Fibroblast of skin of back (primary cell): ENCODE measurements at regions not wholly inside any gene's neighbourhood (a gene's known extent, or its start where the extent isn't known, plus 50 kb on each side); places are given as distances from the start of the nearest gene placed in this dataset.
A peak's percentile ranks its signal among the peaks of the same experiment; 100 is the strongest.
"Not testable (repeated sequence)": the region's sequence is repeated elsewhere in the genome, so short reads cannot be mapped to it uniquely, and the experiment has no call there.

Source experiments
- DNase-seq: peaks from one replicate; pipeline ENCODE4 v3.0.0-alpha.2; 2013

DNA sequence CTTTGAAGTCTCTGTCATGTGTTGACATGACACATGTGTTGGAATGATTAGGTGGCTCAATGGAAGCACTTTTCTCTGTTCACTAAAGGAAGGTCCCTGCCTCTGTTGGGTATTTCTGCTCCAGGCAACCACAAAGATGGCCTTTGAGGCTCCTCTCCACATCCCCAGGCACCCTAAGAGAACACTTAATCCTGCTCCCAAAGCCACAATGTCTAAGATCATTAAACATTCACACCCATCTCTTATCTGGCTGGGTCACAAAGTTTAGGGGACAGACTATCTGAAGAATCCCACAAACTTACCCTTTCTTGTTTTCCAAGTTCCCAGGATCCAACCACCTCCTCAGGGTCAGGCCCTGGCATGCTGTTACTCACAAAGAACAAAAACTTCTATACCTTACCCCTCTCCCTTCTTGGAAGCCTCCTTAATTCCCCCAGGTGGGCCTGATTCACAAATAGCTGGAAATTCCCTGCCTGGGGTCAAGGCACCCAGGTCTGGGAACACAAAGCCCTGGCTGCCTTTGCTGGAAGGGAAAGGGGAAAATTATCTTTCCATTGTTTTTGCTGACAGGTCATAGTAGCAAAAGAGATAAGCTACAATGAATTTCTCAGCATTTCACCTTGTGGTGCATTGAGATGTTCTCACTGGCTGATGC lies 333.7 kb downstream of the PCNX1 start:
- DNase-seq = no peak

DNA sequence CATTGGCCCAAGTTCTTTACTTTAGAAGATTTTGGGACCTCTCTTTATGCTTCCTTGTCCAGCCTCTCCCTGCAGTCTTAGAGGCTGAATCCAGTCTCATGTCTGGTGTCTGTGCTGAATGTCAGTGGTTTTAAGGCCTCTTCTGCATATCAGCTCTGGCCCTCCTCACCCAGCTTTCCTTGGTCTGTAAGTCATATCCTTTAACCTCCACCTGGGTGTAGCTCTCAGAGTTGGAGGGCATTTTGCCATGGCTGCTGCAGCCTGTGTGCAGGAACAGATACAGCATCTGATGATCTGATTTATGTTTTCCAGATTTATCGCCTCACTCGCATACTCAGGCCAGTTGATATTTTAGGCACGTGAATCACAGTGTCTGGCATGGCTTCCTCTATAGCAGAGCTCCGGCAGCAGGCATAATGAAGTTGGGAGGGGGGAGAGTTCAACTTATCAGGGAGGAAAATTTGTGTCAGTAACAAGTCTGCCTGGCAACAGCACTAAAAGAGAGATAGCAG lies 335.0 kb downstream of the PCNX1 start:
- DNase-seq = peak; percentile 83

DNA sequence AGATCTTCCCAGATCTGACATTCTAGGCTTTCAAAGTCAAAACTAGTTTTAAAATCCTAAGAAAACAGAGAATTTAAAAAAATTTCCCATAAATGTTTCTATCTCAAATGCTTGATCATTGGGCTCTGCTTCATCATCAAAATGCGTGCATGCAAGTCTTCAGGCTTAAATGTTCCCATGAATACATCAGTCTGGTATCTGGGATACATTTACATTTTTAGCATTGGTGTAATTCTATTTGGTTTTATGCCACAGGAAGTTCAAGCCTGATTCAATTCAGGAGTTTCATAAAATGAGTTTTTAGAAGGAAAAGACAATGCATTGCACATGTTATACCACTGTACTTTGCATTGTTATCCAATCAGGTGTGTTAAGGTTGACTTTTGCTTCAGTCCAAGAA lies 336.4 kb downstream of the PCNX1 start:
- DNase-seq = peak; percentile 95

DNA sequence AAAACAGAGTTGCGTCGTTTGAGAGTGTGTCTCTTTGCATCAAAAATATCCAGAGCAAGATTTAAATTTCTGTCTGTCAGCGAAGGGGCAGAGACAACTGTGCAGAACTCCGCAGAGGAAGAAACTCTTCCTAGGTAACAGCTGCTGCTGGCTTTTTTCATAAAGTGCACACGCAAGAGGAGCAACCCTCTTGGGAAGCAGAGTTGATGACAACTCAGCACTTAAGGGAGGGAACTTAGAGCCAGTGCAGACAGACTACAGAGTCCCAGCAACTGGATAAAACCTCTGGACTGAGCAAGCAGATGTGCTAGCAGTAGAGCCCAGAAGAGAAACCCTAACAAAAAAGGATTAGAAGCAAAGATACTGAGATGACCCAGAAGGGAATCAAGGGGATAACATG lies 337.1 kb downstream of the PCNX1 start:
- DNase-seq = peak; percentile 87

DNA sequence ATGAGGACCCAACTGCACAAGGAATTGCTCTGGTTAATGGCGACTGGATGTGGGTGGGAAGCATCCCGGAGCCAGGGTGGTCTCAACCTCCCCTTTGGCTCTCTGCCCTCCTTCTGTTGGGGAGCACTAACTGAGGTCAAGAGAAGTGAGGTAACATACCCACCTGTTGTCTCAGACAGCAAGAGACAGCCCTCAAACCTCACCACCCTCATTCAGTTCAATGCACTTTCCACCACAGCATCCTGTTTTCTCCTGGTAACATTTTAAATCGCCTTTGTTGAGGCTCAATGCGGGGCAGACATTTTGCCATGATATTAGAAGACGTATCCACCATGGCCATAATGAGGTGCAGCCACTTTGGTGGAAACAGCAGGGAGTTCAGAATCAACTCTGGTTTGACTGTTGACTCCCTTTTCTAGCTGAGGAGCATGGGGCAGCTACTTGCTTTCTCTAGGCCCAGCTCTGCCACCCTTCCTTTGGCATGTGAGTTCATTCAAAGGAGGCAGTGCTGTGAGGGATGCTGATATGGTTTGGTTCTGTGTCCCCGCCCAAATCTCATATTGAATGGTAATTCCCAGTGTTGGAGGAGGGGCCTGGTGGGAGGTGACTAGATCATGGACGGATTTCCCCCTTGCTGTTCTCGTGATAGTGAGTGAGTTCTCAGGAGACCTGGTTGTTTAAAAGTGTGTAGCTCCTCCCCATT lies 338.6 kb downstream of the PCNX1 start:
- no peak for DNase-seq

DNA sequence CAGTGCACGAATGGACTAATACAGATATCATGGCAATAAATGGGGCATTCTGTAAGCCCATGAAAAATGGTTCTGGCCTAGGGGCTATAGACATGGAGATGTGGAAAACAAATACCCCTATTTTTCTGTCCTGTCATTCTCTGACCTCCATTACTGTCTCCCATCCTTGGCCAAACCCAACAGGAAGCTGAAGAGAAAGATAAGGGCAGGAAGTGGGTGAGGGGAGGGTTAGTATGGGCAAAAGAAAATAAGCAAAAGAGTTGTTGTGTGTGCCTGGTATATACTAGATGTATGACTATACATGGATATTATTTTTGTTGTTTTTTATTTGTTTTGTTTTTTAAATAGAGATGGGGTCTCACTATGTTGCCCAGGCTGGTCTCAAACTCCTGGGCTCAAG lies 339.3 kb downstream of the PCNX1 start:
- no peak for DNase-seq

DNA sequence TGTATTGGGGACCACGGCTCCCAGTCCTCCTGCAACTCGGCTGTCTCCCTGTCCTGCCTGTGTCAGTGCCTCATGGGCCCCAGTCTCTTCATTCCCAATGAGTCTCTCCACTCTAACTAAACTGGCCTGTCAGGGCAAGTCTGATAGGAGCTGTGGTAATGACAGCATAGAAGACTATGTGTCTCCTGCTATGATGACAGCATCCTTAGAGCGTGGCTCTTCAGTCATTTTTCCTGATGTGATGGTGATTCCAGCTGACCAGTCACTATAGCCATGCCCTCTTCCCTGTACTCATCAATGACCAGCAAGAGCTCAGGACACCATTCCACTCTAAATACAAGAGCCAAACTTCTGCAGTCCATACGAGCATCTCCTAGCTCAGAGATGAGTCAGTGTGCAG lies 339.8 kb downstream of the PCNX1 start:
- no peak for DNase-seq

DNA sequence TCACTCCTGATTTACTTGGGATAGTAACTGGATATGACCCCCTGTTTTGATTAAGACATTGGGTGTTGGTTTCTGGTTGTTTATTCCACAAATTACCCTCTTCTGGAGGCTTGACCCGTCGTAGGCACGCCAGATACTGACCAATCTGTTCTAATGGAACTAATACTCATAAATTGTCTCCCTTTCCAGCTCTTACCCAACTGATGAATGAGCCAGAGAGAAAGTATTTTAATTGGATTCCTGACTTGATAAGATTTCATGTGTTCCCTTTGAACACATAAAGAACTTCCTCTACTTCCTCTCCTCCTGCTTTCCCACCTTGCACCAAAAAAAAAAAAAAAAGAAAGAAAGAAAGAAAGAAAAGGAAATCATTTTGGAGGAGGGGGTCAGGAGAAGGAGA lies 340.9 kb downstream of the PCNX1 start:
- no peak for DNase-seq

DNA sequence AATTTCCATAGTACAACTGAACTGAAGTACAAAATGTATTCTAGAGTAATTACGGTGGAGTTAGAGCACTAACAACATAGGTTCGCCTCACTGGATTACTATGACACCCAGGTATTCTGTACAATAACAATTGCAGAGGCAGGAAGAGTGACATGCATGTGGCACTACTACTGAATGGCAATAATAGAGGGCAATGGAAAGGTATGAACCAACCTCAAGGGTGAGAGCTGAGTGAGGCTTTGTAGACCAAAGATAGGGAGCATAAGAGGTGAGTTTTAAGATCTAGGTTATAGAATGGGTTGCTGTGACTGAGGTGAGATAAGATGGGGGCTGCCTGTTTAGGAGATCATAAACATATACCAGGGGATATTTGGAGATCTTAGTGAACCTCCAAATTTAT lies 343.1 kb downstream of the PCNX1 start:
- no peak for DNase-seq

DNA sequence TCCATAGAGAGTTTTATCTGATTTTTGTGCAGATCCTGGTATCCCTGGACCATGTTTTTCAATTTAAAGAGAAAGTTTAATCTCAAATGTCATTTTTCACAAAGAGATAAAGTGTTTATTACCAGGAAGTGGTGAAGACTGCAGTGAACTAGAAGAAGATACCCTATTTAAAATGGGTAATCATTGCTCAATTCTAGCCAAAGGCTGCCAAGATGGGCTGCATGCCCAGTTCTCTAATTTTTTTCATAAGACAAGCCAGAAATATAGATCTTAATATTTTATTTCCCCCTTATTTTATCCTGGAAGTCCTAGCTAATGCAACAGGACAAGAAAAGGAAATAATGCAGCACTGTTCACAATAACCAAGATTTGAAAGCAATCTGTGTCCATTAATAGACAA lies 343.5 kb downstream of the PCNX1 start:
- no peak for DNase-seq

DNA sequence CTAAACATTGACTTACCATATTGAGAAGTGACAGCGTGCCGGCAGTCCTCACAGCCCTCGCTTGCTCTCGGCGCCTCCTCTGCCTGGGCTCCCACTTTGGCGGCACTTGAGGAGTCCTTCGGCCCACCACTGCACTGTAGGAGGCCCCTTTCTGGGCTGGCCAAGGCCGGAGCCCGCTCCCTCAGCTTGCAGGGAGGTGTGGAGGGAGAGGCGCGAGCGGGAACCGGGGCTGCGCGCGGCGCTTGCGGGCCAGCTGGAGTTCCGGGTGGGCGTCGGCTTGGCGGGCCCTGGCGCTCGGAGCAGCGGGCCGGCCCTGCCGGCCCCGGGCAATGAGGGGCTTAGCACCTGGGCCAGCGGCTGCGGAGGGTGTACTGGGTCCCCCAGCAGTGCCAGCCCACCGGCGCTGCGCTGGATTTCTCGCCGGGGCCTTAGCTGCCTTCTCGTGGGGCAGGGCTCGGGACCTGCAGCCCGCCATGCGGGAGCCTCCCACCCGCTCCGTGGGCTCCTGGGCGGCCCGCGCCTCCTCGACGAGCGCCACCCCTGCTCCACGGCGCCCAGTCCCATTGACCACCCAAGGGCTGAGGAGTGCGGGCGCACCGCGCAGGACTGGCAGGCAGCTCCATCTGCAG lies 346.9 kb downstream of the PCNX1 start:
- not testable (repeated sequence) for DNase-seq

DNA sequence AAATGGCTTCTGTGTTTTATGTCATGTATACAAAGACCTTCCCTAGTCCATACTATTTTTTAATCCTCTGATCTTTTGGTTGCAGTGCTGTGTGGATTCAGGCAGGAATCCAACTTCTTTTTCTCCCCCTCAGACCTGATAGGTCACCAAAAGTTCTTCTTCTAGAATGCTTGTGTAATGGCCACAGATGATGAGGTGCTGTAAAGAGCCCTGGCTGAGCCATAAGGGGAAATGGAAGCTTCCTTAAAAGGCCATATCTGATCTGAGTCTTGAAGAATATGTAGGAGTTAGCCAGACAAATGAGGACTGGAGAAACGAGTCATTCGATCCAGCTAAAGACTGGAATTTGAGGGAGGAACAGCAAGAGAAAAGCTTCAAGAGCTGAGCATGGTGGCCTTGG lies 353.9 kb downstream of the PCNX1 start:
- peak; percentile 88 for DNase-seq

DNA sequence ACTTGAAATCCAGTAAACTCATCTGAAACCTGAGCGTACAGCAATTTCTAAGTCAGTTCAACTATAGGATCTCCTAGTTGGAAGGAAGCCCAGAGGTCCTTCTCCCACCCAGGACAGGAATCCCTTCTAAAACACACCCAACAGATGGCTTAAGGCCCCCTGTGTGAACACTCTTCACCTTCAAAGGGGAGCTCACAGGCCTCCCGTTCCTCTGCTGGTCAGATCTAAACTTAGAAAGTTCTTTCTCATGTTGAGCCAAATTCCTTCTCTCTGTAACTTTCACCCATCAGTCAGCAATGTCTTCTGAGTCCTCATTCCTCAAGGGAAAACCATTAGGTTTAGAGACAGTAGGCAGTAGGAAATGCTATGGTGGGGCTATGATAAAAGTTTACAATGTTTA lies 355.2 kb downstream of the PCNX1 start:
- DNase-seq = peak; percentile 69

DNA sequence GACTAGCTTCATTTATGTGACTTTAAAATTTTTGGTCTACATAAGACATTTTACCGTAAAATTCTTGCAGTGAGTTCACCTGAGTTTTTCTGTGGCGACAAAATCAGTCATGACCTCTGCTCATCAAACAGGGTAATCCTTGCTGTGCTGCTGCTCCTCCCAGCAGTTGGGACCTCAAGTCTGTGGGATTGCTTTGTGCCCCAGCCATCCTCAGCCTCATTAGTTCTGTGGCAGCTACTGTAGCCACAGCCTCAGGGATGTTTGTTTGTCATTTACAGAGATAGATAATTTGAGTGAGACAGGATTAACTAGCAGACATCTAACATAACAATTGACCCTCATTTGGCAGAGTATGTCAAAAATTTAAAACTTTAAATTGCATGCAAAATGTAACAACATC lies 357.0 kb downstream of the PCNX1 start:
- no peak for DNase-seq

DNA sequence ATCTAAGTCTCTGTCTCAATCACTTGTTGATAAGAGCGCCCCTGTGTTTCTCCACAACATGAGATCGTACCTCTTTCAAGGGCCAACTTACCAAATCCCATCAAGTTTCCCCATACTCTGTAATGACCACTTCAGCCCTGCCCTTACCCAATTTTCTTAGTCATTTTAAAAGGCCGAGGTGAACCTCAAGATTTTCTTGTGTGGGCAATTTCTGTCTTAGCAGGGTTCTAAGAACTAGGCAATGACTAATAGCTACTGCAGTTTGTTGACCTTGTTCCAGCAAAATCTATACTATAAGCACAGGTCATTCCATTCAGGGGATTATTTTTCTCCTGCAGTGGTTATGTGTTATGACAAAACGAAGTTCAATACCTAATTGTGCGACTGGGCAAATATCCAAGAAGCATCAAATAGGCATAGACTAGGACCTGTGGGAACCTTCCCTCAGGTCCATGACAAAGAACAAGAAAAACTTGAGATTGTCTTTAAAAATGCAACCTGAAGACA lies 359.8 kb downstream of the PCNX1 start:
- DNase-seq = no peak

DNA sequence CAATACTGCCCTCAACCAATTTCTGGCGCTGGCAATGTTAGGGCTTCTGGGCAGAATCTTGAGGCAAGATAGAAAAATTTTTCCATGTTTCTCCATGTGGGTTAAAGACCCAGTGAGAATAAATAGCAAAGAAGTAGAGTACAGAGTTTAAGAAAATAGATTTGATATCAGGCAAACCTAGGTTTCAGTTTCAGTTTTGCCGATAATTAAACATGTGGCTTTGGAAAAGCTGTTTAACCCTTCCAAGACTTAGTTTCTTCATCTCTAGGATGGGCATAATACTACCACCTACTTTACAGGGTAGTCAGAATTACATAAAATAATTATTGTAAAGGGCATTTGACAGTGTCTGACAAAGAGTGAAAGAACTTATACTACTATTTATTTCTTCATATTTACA lies 360.4 kb downstream of the PCNX1 start:
- DNase-seq = no peak

DNA sequence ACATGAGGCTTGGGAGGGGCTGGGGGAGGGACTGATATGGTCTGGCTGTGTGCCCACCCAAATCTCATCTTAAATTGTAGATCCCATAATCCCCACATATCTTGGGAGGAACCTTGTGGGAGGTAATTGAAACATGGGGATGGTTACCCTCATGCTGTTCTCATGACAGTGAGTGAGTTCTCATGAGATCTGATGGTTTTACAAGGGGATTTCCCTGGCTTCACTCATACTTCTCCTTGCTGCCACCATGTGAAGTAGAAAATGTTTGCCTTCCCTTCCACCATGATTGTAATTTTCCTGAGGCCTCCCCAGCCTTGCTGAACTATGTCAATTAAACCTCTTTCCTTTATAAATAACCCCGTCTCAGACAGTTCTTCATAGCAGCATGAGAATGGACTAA lies 362.9 kb downstream of the PCNX1 start:
- no peak for DNase-seq

DNA sequence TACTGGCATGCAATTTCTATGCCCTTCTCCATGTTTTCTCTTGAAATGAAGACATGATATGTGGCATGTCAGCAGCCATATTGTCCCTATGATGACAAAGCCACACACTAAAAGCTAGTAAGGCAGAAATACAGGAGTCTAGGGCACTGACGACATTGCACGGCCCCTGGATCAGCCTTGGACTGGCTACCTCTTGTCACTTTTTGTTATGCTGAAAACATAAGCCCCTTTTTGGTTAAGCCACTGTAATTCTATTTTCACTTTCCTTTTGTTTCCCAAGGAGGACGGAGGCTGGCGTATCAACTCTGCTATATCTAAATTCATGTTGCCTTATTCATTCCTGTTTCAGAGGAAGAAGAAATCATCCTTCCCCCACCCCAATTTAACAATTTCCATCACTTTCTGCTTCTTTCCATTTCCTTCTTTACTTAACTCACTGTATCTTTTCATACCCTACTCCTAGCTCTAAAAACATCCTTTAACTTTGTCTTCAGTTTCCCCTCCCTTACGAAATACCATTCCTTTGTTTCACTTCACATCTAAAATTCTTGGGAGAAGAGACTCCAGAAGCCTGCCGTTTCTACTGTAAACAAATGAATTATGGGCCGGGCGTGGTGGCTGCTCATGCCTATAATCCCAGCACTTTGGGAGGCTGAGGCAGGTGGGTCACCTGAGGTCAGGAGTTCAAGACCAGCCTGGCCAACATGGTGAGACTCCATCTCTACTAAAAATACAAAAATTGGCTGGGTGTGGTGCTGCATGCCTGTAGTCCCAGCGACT lies 364.1 kb downstream of the PCNX1 start:
- DNase-seq = no peak

DNA sequence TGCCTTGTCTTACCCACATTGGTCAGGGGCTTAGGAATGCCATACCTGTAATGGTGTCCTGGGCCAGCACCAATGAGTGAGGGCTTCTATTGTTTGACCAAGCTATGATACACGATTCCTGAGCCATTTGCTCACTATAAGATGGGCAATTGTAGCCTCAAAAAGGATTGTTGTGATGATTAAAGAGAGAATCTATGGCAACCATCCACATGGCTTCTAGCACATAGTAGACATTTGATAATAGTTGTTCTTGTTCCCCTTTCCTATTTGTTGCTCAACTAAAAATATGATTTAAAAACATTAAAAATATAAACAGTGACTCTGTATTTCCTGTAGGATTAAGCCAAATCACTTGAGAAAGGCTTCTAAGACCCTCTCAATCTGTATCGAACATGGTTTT lies 366.1 kb downstream of the PCNX1 start:
- DNase-seq = no peak

DNA sequence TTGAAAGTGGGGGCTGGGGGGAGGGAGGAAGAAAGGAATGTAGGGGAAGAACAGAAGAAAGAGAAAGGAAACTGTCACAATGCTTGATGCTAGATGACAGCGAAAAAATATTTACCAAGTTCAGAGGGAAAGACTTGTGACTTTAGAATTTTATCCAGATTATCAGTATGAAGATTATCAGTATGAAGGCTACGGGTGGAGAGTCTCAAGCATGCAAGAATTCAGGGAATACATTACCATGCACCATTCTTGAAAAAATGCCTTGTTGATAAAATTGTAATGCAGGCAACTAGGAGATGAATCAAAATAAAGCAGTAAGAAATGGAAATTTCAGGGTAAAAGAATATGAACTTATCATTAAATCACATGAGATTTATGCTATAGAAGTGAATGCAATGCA lies 376.8 kb downstream of the PCNX1 start:
- DNase-seq = no peak

DNA sequence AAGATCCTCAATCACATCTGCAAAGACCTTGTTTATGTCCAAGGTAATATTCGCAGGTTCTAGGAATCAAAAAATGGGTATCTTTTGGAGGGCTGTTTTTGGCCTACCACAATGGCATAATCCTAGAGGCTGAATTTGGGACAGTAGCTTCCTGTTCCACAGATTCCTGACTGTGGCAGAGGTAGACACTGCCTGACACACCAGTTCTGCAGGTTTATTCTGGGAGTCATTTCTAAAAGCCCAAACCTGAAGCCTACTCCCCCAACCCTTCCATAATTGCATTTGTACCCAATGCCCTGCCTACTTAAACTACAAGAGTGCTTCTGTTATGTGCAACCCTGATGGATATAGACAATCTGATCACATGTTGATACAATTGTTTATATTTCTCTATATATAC lies 378.9 kb downstream of the PCNX1 start:
- no peak for DNase-seq

DNA sequence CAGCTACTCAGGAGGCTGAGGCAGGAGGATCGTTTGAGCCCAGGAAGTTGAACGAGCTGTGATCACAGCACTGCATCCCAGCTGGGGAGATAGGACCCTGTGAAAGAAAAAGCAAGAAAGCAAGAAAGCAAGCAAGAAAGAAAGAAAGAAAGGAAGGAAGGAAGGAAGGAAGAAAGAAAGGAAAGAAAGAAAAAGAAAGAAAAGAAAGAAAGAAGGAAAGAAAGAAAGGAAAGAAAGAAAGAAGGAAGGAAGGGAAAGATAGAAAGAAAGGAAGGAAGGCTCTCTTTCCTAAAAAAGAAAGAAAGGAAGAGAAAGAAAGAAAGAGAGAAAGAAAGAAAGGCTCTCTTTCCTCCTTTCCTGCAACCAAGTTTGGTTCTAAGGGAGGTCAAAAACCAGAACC lies 380.3 kb downstream of the PCNX1 start:
- DNase-seq = no peak

DNA sequence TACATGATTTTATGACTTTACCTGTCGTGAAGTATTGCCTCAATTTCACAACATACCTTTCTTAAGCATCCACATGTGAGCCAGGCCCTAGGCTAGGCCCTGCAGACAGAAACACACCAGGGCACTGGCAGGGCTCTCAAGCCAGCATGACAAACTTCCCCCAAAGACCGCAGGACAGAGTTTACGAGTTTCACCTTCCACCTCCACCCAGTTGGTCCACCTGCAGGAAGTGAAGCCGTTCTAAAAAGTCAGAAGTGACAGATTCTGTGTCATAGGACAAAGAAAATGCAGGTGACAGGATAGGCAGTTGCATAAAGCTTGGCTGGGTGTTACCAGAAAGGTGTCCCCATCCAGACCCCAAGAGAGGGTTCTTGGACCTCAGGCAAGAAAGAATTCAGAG lies 382.3 kb downstream of the PCNX1 start:
- no peak for DNase-seq
